OCI-LY1 (cell line): ENCODE measurements at regions not wholly inside any gene's neighbourhood (a gene's known extent, or its start where the extent isn't known, plus 50 kb on each side); places are given as distances from the start of the nearest gene placed in this dataset.

Source experiments
- H2AFZ ChIP-seq: fragments of 200-600 bp; sonication (generic), shearing (Covaris generic); 2 replicates; pipeline ENCODE4 v1.6.0; 2014; ENCODE audit warnings: antibody characterized with exemption, mild to moderate bottlenecking, low read length
- H3F3A ChIP-seq: fragments of 200-600 bp; sonication (generic), shearing (Covaris generic); 2 replicates; pipeline ENCODE4 v1.6.0; 2014; ENCODE audit warnings: mild to moderate bottlenecking, antibody characterized with exemption, low read length, moderate library complexity; ENCODE audit not compliant: insufficient read depth
- H3K27ac ChIP-seq: fragments of 200-600 bp; sonication (generic); 2 replicates; pipeline ENCODE4 v1.5.1; 2014; ENCODE audit warnings: low read length, mixed run types, mild to moderate bottlenecking, low read depth; ENCODE audit not compliant: poor library complexity, severe bottlenecking
- H3K27me3 ChIP-seq: fragments of 200-600 bp; sonication (generic); 2 replicates; pipeline ENCODE4 v1.6.0; 2014; ENCODE audit warnings: antibody characterized with exemption, mild to moderate bottlenecking, low read length, moderate library complexity; ENCODE audit not compliant: insufficient read depth
- H3K36me3 ChIP-seq: fragments of 200-600 bp; sonication (generic); 2 replicates; pipeline ENCODE4 v1.6.1; 2014; ENCODE audit warnings: mild to moderate bottlenecking, antibody characterized with exemption, low read length, moderate library complexity, mixed read lengths; ENCODE audit not compliant: insufficient read depth
- H3K4me1 ChIP-seq: fragments of 200-600 bp; sonication (generic); 2 replicates; pipeline ENCODE4 v1.5.1; 2014; ENCODE audit warnings: mild to moderate bottlenecking, low read length, moderate library complexity; ENCODE audit not compliant: insufficient read depth, severe bottlenecking
- H3K4me2 ChIP-seq: fragments of 200-600 bp; sonication (generic), shearing (Covaris generic); 2 replicates; pipeline ENCODE4 v1.6.1; 2014; ENCODE audit warnings: low read length
- H3K4me3 ChIP-seq: fragments of 200-600 bp; sonication (generic); 2 replicates; pipeline ENCODE4 v1.5.1; 2014; ENCODE audit warnings: low read length, low read depth, mild to moderate bottlenecking, mixed read lengths; ENCODE audit not compliant: poor library complexity, severe bottlenecking
- H3K79me2 ChIP-seq: fragments of 200-600 bp; shearing (Covaris generic); 2 replicates; pipeline ENCODE4 v1.6.1; 2016; ENCODE audit warnings: mixed run types, low read length, mixed read lengths; ENCODE audit not compliant: insufficient read depth
- H3K9ac ChIP-seq: fragments of 200-600 bp; sonication (generic), shearing (Covaris generic); 2 replicates; pipeline ENCODE4 v1.6.1; 2014; ENCODE audit warnings: mild to moderate bottlenecking, low read length, mixed read lengths
- H3K9me2 ChIP-seq: fragments of 200-600 bp; sonication (generic), shearing (Covaris generic); 2 replicates; pipeline ENCODE4 v1.6.1; 2014; ENCODE audit warnings: low read depth, mild to moderate bottlenecking, low read length, mixed read lengths
- H3K9me3 ChIP-seq: fragments of 200-600 bp; shearing (Covaris generic); 2 replicates; pipeline ENCODE4 v1.6.1; 2014; ENCODE audit warnings: low read length, mixed read lengths
- H4K20me1 ChIP-seq: fragments of 200-600 bp; sonication (generic), shearing (Covaris generic); 2 replicates; pipeline ENCODE4 v1.6.0; 2016; ENCODE audit warnings: mild to moderate bottlenecking, low read length; ENCODE audit not compliant: insufficient read depth
- CTCF ChIP-seq: fragments of 200-600 bp; sonication (generic), shearing (Covaris generic); IDR thresholded peaks from 2 replicates; pipeline ENCODE4 v1.5.1; 2017; ENCODE audit warnings: mild to moderate bottlenecking, antibody characterized with exemption, low read length, moderate library complexity, mixed read lengths
- EZH2 ChIP-seq: fragments of 200-600 bp; sonication (generic), shearing (Covaris generic); IDR thresholded peaks from 2 replicates; pipeline ENCODE4 v1.8.0; 2017; ENCODE audit warnings: borderline replicate concordance, mixed run types, mild to moderate bottlenecking, antibody characterized with exemption, low read length, moderate library complexity, mixed read lengths

- Histone ChIP-seq H3K27me3 (no peaks in the 10 kb centered on the region), H3K36me3 (no peaks in the 10 kb centered on the region; the same call in 1 of the 2 replicates), H3K27ac (no peak overlapping the region), H3F3A (no peaks in the 10 kb centered on the region), H2AFZ (no peak overlapping the region), H3K4me3 (no peak overlapping the region), H3K4me2 (no peak overlapping the region), H3K9ac (no peak overlapping the region), H3K4me1 (no peaks in the 10 kb centered on the region), H3K9me2 (no peaks in the 10 kb centered on the region), H4K20me1 (no peaks in the 10 kb centered on the region), H3K9me3 (no peaks in the 10 kb centered on the region), H3K79me2 (no peaks in the 10 kb centered on the region)
- TF ChIP-seq CTCF, result no peak
- no peak for TF ChIP-seq EZH2
Observed at GRCh38 chr6:133820208-133820607, 68.7 kb upstream of the TCF21 start.

GRCh38 chr6:133827766-133828165 is 61.1 kb upstream of the TCF21 start:
- TF ChIP-seq CTCF (no peak), EZH2 (no peak)
- no peaks in the 10 kb centered on the region for H3F3A ChIP-seq
- H3K9me2 ChIP-seq, result no peaks in the 10 kb centered on the region
- no peaks in the 10 kb centered on the region for H3K9me3 ChIP-seq
- no peaks in the 10 kb centered on the region for H4K20me1 ChIP-seq
- H3K9ac ChIP-seq, result no peak overlapping the region
- no peak overlapping the region for H2AFZ ChIP-seq
- H3K79me2 ChIP-seq, result no peaks in the 10 kb centered on the region
- H3K27me3 ChIP-seq, result no peaks in the 10 kb centered on the region
- no peaks in the 10 kb centered on the region; the same call in 1 of the 2 replicates for H3K36me3 ChIP-seq
- H3K4me1 ChIP-seq, result no peaks in the 10 kb centered on the region
- no peak overlapping the region for H3K4me3 ChIP-seq
- H3K27ac ChIP-seq, result no peak overlapping the region
- no peak overlapping the region for H3K4me2 ChIP-seq

- Histone ChIP-seq H3K4me1 (no peaks in the 10 kb centered on the region), H3K36me3 (no peaks in the 10 kb centered on the region), H3F3A (no peaks in the 10 kb centered on the region), H3K9me2 (no peaks in the 10 kb centered on the region), H3K4me2 (no peak overlapping the region), H3K9ac (no peak overlapping the region), H2AFZ (no peak overlapping the region), H4K20me1 (no peaks in the 10 kb centered on the region), H3K27me3 (no peaks in the 10 kb centered on the region), H3K4me3 (no peak overlapping the region), H3K79me2 (no peaks in the 10 kb centered on the region), H3K27ac (no peak overlapping the region), H3K9me3 (no peaks in the 10 kb centered on the region)
- TF ChIP-seq EZH2 (no peak), CTCF (no peak)
Observed at GRCh38 chr6:133833949-133834359, 55.0 kb upstream of the TCF21 start.
